ENCODE measurements at regions not wholly inside any gene's neighbourhood (a gene's known extent, or its start where the extent isn't known, plus 50 kb on each side); places are given as distances from the start of the nearest gene placed in this dataset.
A peak's percentile ranks its signal among the peaks of the same experiment; 100 is the strongest.
"Not testable (repeated sequence)": the region's sequence is repeated elsewhere in the genome, so short reads cannot be mapped to it uniquely, and the experiment has no call there.

DNA sequence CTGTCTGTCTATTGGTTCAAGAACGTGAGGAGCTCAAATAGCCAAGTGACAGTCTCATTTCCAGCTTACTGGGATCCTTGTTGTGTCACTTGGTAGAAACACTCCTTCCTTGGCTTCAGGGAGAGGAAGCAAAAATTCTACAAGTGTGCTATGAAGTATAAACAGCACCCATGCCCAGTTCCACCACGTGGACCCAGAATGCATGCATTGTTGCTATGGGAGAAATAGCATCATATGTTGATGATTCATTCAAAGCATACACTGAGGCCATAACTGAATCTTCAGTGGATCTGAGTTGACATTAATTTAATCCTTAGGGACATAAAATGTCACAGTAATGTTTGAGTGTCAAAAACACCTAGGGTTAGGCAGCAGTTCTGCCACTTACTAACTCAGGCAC is 199.0 kb upstream of the RXFP2 start:
- H4K20me1 ChIP-seq (ENCODE audit: insufficient read depth): no peaks in the 10 kb centered on the region
- H3K9ac ChIP-seq: no peak overlapping the region
- no peak overlapping the region for H2AFZ ChIP-seq
- H3K79me2 ChIP-seq (ENCODE audit: insufficient read depth): no peaks in the 10 kb centered on the region
- H3K27ac ChIP-seq: no peak overlapping the region
- H3K9me2 ChIP-seq (ENCODE audit: insufficient read depth): no peaks in the 10 kb centered on the region
- in situ Hi-C loops (cut with MboI): no loop called here
- TF ChIP-seq EZH2 (IDR thresholded peaks at IDR 0.05; ENCODE audit: insufficient read depth, poor library complexity, severe bottlenecking) (no peak), EZH2phosphoT487 (IDR thresholded peaks at IDR 0.05; ENCODE audit: insufficient read depth, low read depth) (no peak)
- H3K4me3 ChIP-seq: no peak overlapping the region
- DNase-seq: peak; percentile 22
- no peaks in the 10 kb centered on the region for H3K36me3 ChIP-seq (ENCODE audit: low read depth)
- H3K27me3 ChIP-seq (replicated peaks; ENCODE audit: insufficient read depth): no peaks in the 10 kb centered on the region
- H3K9me3 ChIP-seq (ENCODE audit: low read depth): no peaks in the 10 kb centered on the region
- H3K4me1 ChIP-seq (ENCODE audit: insufficient read depth): peaks cover 10% of the 10 kb centered on the region
- H3K4me2 ChIP-seq (ENCODE audit: unreplicated experiment): no peak overlapping the region
- 76 to 82% methylated on average over 2 of the region's 2 CpGs for WGBS, 2 experiments (ENCODE audit: low coverage in 1 of 2, low lambda C conversion rate in 2 of 2, missing lambda C conversion rate in 2 of 2)
- 0 out of 2 replicates have a peak, but pooled peaks cover 2% of the 10 kb centered on the region for H3F3A ChIP-seq (ENCODE audit: insufficient read depth)

DNA sequence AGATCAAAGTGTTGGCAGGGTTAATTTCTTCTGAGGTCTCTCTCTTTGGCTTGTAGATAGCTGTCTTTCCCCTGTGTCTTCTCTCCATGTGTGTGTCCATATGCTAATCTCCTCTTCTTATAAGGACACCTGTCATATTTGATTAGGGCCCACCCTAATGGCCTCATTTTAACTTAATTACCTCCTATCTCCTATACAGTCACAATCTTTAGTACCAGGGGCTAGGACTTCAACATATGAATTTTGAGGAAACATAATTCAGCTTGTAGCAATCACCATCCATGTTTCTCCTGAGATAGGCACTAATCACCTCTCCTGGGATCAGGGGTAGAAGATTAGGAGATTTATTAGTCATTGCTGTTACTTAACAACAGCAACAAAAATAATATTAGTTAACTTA is 196.1 kb upstream of the RXFP2 start:
- H3K27me3 ChIP-seq (replicated peaks; ENCODE audit: insufficient read depth): no peaks in the 10 kb centered on the region
- TF ChIP-seq EZH2phosphoT487 (IDR thresholded peaks at IDR 0.05; ENCODE audit: insufficient read depth, low read depth) (no peak), EZH2 (IDR thresholded peaks at IDR 0.05; ENCODE audit: insufficient read depth, poor library complexity, severe bottlenecking) (no peak)
- in situ Hi-C loops (cut with MboI): no loop called here
- no peak overlapping the region for H3K4me3 ChIP-seq
- H3K9me3 ChIP-seq (ENCODE audit: low read depth): no peaks in the 10 kb centered on the region
- no peak overlapping the region for H2AFZ ChIP-seq
- H3K36me3 ChIP-seq (ENCODE audit: low read depth): no peaks in the 10 kb centered on the region
- H3K4me2 ChIP-seq (ENCODE audit: unreplicated experiment): no peak overlapping the region
- H4K20me1 ChIP-seq (ENCODE audit: insufficient read depth): no peaks in the 10 kb centered on the region
- H3K9ac ChIP-seq: no peak overlapping the region
- 0 out of 2 replicates have a peak, but pooled peaks cover 4% of the 10 kb centered on the region for H3F3A ChIP-seq (ENCODE audit: insufficient read depth)
- H3K79me2 ChIP-seq (ENCODE audit: insufficient read depth): no peaks in the 10 kb centered on the region
- peaks cover 18% of the 10 kb centered on the region for H3K4me1 ChIP-seq (ENCODE audit: insufficient read depth)
- H3K9me2 ChIP-seq (ENCODE audit: insufficient read depth): no peaks in the 10 kb centered on the region
- H3K27ac ChIP-seq: no peak overlapping the region
- no peak for DNase-seq

DNA sequence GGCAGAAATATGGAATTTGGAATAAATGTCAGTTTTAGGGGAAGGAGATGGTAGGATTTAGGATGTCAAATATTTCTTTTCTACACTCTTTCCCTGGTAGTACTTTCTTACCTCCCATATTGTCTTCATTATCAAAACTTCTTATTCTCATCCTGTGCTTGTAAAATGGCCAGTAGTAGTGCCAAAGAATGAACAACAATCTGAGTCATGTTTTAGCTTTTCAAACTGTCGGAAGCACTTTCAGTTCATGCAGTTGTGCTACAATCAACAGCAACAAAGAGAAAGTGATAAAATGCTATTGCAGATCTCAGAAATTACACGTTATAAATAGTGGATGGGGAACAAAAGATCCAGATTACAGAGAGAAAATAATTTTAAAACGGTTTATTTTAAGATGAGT is 193.7 kb upstream of the RXFP2 start:
- in situ Hi-C loops (cut with MboI): no loop called here
- H3K4me3 ChIP-seq: peak overlapping the region; percentile 60

DNA sequence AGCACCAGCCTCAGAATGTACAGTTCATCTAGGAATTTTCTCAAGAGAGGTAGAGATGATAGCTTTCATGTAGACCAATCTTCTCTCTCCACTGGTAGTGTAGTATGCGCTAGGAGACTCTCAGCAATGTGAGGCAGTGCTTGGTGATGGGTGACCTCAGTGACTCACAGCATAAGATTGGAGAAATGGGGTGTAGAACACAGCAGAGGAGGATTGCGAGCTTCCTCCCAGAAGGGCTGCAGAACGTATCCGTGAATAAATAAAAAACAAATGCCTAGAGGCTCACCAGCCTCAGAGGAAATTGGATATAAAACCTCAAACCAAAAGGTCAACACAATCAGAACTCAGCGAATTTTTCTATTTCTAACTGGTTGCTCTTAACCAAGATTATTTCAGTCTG is 182.9 kb upstream of the RXFP2 start:
- Histone ChIP-seq H3K4me2 (ENCODE audit: unreplicated experiment) (no peak overlapping the region), H3K36me3 (ENCODE audit: low read depth) (no peaks in the 10 kb centered on the region), H3K4me1 (ENCODE audit: insufficient read depth) (peaks cover 11% of the 10 kb centered on the region), H3K9me3 (ENCODE audit: low read depth) (no peaks in the 10 kb centered on the region), H3K27me3 (replicated peaks; ENCODE audit: insufficient read depth) (no peaks in the 10 kb centered on the region), H2AFZ (no peak overlapping the region), H3K9me2 (ENCODE audit: insufficient read depth) (no peaks in the 10 kb centered on the region), H3K4me3 (no peak overlapping the region), H3K9ac (no peak overlapping the region), H3K27ac (no peak overlapping the region), H3K79me2 (ENCODE audit: insufficient read depth) (no peaks in the 10 kb centered on the region), H3F3A (ENCODE audit: insufficient read depth) (no peaks in the 10 kb centered on the region), H4K20me1 (ENCODE audit: insufficient read depth) (no peaks in the 10 kb centered on the region)
- DNase-seq: peak; percentile 28
- TF ChIP-seq EZH2phosphoT487 (IDR thresholded peaks at IDR 0.05; ENCODE audit: insufficient read depth, low read depth) (no peak), EZH2 (IDR thresholded peaks at IDR 0.05; ENCODE audit: insufficient read depth, poor library complexity, severe bottlenecking) (no peak)
- WGBS, 2 experiments (ENCODE audit: low coverage in 1 of 2, low lambda C conversion rate in 2 of 2, missing lambda C conversion rate in 2 of 2): 90 to 92% methylated on average over 5 of the region's 5 CpGs
- in situ Hi-C loops (cut with MboI): no loop called here

More for the DNA sequence above, 193.7 kb upstream of the RXFP2 start:
- H2AFZ ChIP-seq: peak overlapping the region; percentile 65
- no peaks in the 10 kb centered on the region for H3K27me3 ChIP-seq (replicated peaks; ENCODE audit: insufficient read depth)
- no peaks in the 10 kb centered on the region for H3K9me2 ChIP-seq (ENCODE audit: insufficient read depth)
- H4K20me1 ChIP-seq (ENCODE audit: insufficient read depth): no peaks in the 10 kb centered on the region
- no peaks in the 10 kb centered on the region for H3K9me3 ChIP-seq (ENCODE audit: low read depth)
- peak; percentile 73 for DNase-seq
- H3K9ac ChIP-seq: peak overlapping the region; percentile 44
- no peak overlapping the region for H3K27ac ChIP-seq
- H3K79me2 ChIP-seq (ENCODE audit: insufficient read depth): no peaks in the 10 kb centered on the region
- 0 out of 2 replicates have a peak, but pooled peaks cover 4% of the 10 kb centered on the region for H3F3A ChIP-seq (ENCODE audit: insufficient read depth)
- TF ChIP-seq EZH2phosphoT487 (IDR thresholded peaks at IDR 0.05; ENCODE audit: insufficient read depth, low read depth) (no peak), EZH2 (IDR thresholded peaks at IDR 0.05; ENCODE audit: insufficient read depth, poor library complexity, severe bottlenecking) (no peak)
- 1 to 3% methylated on average over 3 of the region's 3 CpGs for WGBS, 2 experiments (ENCODE audit: low coverage in 1 of 2, low lambda C conversion rate in 2 of 2, missing lambda C conversion rate in 2 of 2)
- H3K36me3 ChIP-seq (ENCODE audit: low read depth): no peaks in the 10 kb centered on the region
- peak overlapping the region; percentile 98 for H3K4me2 ChIP-seq (ENCODE audit: unreplicated experiment)
- peaks cover 11% of the 10 kb centered on the region for H3K4me1 ChIP-seq (ENCODE audit: insufficient read depth)

DNA sequence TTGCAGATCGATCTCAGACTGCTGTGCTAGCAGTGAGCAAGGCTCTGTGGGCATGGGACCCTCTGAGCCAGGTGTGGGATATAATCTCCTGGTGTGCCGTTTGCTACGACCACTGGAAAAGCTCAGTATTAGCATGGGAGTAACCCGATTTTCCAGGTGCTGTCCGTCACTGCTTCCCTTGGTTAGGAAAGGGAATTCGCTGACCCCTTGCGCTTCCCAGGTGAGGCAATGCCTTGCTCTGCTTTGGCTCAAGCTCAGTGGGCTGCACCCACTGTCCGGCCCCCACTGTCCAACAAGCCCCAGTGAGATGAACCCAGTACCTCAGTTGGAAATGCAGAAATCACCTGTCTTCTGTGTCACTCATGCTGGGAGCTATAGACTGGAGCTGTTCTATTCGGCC is 155.1 kb upstream of the RXFP2 start:
- H3K4me1 ChIP-seq (ENCODE audit: insufficient read depth); H3F3A ChIP-seq (ENCODE audit: insufficient read depth); H3K9ac ChIP-seq; in situ Hi-C loops (cut with MboI); H3K9me2 ChIP-seq (ENCODE audit: insufficient read depth); H3K9me3 ChIP-seq (ENCODE audit: low read depth); H3K4me2 ChIP-seq (ENCODE audit: unreplicated experiment); H3K79me2 ChIP-seq (ENCODE audit: insufficient read depth); H2AFZ ChIP-seq; DNase-seq; H3K4me3 ChIP-seq; H4K20me1 ChIP-seq (ENCODE audit: insufficient read depth); H3K27ac ChIP-seq; H3K27me3 ChIP-seq (replicated peaks; ENCODE audit: insufficient read depth); H3K36me3 ChIP-seq (ENCODE audit: low read depth): not testable (repeated sequence)
- 76 to 77% methylated on average over 9 of the region's 9 CpGs for WGBS, 2 experiments (ENCODE audit: low coverage in 1 of 2, low lambda C conversion rate in 2 of 2, missing lambda C conversion rate in 2 of 2)

Data from GM23248 (cell line).